ENCODE measurements at regions not wholly inside any gene's neighbourhood (a gene's known extent, or its start where the extent isn't known, plus 50 kb on each side); places are given as distances from the start of the nearest gene placed in this dataset.

- TF ChIP-seq TAF1 (IDR thresholded peaks at IDR 0.05; ENCODE audit: borderline replicate concordance, low read depth, low read length) (no peak), POLR2A (IDR thresholded peaks at IDR 0.05; ENCODE audit: low read depth, low read length) (no peak), POLR2AphosphoS5 (IDR thresholded peaks at IDR 0.05; ENCODE audit: low read depth, low read length) (no peak)
Measured at GRCh38 chr2:154556607-154557006, 141.9 kb upstream of the KCNJ3 start.
